Uterus (tissue), 3 donors: ENCODE measurements at regions not wholly inside any gene's neighbourhood (a gene's known extent, or its start where the extent isn't known, plus 50 kb on each side); places are given as distances from the start of the nearest gene placed in this dataset.

Source experiments
- DNase-seq, 2 donors: peaks; one replicate each; pipeline ENCODE4 v3.0.0-alpha.2; 2019 to 2020
- H3K27ac ChIP-seq, 2 donors: fragments of 200-600 bp; sonication (generic); 1 replicate in 1 of 2; 2 replicates in 1 of 2; pipeline ENCODE4 v1.5.1; 2016 to 2018
- H3K27me3 ChIP-seq, 2 donors: fragments of 200-600 bp; sonication (generic); one replicate each; pipeline ENCODE4 v1.5.1; 2018 to 2019; ENCODE audit warnings: control low read depth in 1 of 2
- H3K36me3 ChIP-seq, 2 donors: fragments of 200-600 bp; sonication (generic); one replicate each; pipeline ENCODE4 v1.5.1; 2019; ENCODE audit warnings: control low read depth in 1 of 2
- H3K4me1 ChIP-seq, 2 donors: fragments of 200-600 bp; sonication (generic); one replicate each; pipeline ENCODE4 v1.5.1; 2018 to 2019; ENCODE audit warnings: control low read depth in 1 of 2
- H3K4me3 ChIP-seq, 2 donors: fragments of 200-600 bp; sonication (generic); 1 replicate in 1 of 2; 2 replicates in 1 of 2; pipeline ENCODE4 v1.5.1; 2018 to 2019; ENCODE audit warnings: mild to moderate bottlenecking in 1 of 2
- H3K9me3 ChIP-seq, 2 donors: fragments of 200-600 bp; sonication (generic); one replicate each; pipeline ENCODE4 v1.5.1; 2019; ENCODE audit warnings: control low read depth in 1 of 2
- POLR2A ChIP-seq, 2 donors: fragments of 450-650 bp; IDR thresholded peaks; one replicate each; pipeline ENCODE4 v1.6.1; 2016; ENCODE audit warnings: antibody characterized with exemption in 2 of 2, mild to moderate bottlenecking in 1 of 2, moderate library complexity in 1 of 2
- intact Hi-C: fragments of 100-400 bp; cut with DNase I; formaldehyde crosslinking; loops from one replicate; pipeline ENCODE4 v1.15.1; 2023; ENCODE audit warnings: low total_unique reads
- TF ChIP-seq, protein P1 (sequence below), 4 experiments: fragments of 200-600 bp in 2 of 4; fragments of 450-650 bp in 2 of 4; sonication (generic) in 2 of 4; IDR thresholded peaks; one replicate each; pipeline ENCODE4 v1.5.1; 2016 to 2019; ENCODE audit warnings: antibody characterized with exemption in 4 of 4, mild to moderate bottlenecking in 2 of 4, moderate library complexity in 1 of 4
- donor health status: DM: yes; HTN: yes; CAD: no.

DNA sequence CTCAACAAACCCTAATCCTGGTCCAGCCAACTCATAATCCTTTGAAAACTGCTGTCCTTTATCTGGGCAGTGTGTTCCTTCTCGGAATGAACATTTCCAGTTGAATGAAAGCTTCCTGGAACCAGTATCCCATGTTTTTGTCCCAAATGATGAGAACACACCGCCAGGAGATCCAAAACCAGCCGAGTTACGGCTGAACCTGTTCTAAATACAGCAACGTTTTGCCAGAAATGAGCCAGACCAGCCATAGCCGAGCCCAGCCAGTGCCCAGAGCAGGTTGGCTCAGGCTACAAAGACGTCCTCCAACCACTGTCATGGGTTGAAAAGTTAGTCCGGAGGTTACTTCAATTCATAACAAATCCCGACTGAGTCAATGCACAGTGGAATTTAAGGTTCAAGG lies 67.6 kb upstream of the FOXF1 start:
- intact Hi-C loops, result no loop called here
- no peaks in the 10 kb centered on the region for H3K9me3 ChIP-seq
- no peaks in the 10 kb centered on the region for H3K27me3 ChIP-seq
- no peak for DNase-seq
- TF ChIP-seq, protein P1, sequence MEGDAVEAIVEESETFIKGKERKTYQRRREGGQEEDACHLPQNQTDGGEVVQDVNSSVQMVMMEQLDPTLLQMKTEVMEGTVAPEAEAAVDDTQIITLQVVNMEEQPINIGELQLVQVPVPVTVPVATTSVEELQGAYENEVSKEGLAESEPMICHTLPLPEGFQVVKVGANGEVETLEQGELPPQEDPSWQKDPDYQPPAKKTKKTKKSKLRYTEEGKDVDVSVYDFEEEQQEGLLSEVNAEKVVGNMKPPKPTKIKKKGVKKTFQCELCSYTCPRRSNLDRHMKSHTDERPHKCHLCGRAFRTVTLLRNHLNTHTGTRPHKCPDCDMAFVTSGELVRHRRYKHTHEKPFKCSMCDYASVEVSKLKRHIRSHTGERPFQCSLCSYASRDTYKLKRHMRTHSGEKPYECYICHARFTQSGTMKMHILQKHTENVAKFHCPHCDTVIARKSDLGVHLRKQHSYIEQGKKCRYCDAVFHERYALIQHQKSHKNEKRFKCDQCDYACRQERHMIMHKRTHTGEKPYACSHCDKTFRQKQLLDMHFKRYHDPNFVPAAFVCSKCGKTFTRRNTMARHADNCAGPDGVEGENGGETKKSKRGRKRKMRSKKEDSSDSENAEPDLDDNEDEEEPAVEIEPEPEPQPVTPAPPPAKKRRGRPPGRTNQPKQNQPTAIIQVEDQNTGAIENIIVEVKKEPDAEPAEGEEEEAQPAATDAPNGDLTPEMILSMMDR (IDR thresholded peaks at IDR 0.05), result no peak
- TF ChIP-seq POLR2A (IDR thresholded peaks at IDR 0.05), result no peak
- no peak overlapping the region for H3K4me3 ChIP-seq
- no peaks in the 10 kb centered on the region for H3K36me3 ChIP-seq
- H3K4me1 ChIP-seq, result no peaks in the 10 kb centered on the region
- no peak overlapping the region for H3K27ac ChIP-seq

DNA sequence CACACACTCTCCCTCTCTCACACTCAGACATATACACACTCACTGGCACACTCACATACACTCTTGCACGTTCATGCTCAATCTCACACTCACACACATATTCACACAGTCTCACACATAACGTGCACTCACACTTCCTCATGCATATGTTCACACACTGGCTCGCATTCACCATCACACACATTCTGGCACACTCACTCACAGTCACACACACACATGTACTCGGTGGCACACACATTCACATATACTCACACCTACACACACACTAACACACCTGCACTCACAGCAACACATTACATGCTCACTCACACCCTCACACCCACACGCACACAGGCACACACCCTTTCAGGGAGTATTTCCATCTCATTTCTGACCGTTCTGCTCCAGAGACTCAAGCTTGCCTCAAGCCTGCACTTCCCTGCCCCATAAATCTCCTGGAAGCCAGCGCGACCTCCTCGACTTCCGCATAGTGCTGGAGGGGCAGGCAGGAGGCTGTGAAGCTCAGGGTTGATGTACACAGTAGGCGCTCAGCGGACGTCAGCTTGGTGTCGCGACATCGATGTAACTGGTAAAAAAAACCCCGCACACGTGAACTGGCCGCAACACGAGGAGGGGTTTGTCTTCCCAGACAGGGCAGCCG lies 66.7 kb upstream of the FOXF1 start:
- no peak for DNase-seq
- no peak for TF ChIP-seq POLR2A (IDR thresholded peaks at IDR 0.05)
- TF ChIP-seq, protein P1 (IDR thresholded peaks at IDR 0.05), result no peak
- no peak overlapping the region for H3K27ac ChIP-seq
- H3K4me3 ChIP-seq, result no peak overlapping the region
- no peaks in the 10 kb centered on the region for H3K36me3 ChIP-seq
- no peaks in the 10 kb centered on the region for H3K27me3 ChIP-seq
- no peaks in the 10 kb centered on the region for H3K9me3 ChIP-seq
- intact Hi-C loops, result no loop called here
- H3K4me1 ChIP-seq, result no peaks in the 10 kb centered on the region

DNA sequence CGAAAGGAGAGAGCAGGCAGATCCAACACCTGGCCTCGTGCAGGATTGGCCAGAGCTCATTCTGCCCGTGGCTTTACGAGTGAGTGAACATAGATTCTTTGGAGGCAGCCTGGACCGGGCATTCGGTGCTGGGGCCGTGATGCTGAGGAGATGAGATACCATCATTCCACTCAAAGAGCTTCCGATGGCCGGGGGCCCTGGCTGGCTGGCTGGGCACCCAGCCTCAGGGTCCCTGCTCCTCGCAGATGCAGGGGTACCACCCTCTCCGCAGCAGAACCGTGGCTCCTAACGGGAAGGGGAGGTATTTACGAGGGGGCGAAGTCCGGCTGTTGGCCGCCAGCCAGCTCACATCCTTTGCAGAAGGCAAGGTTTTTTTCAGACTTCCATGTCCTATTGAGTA lies 66.1 kb upstream of the FOXF1 start:
- intact Hi-C loops, result no loop called here
- Histone ChIP-seq H3K4me3 (no peak overlapping the region), H3K9me3 (no peaks in the 10 kb centered on the region), H3K36me3 (no peaks in the 10 kb centered on the region), H3K4me1 (no peaks in the 10 kb centered on the region), H3K27ac (no peak overlapping the region), H3K27me3 (no peaks in the 10 kb centered on the region)
- no peak for TF ChIP-seq POLR2A (IDR thresholded peaks at IDR 0.05)
- TF ChIP-seq, protein P1 (IDR thresholded peaks at IDR 0.05), result no peak
- DNase-seq, result no peak

DNA sequence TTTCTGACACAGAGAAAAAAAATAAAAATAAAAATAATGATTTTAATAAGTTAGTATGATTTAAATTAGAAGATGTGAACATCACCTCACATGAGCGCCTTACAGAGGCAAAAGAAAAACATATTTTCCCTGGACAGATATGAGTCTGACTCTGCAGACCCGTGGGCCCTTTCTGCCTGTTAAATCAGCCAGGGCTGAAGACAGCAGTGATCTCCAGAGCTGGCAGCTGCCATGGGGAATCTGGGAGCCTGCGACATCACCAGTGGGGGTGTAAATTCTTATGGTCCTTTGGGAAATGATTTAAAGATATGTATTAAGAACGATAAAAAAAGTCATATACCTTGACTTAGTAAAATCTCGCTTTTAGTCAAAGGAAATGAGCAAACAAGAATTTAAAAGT lies 65.7 kb upstream of the FOXF1 start:
- Histone ChIP-seq H3K36me3 (no peaks in the 10 kb centered on the region), H3K4me1 (no peaks in the 10 kb centered on the region), H3K9me3 (no peaks in the 10 kb centered on the region), H3K27ac (no peak overlapping the region), H3K4me3 (no peak overlapping the region), H3K27me3 (no peaks in the 10 kb centered on the region)
- TF ChIP-seq, protein P1 (IDR thresholded peaks at IDR 0.05), result no peak
- TF ChIP-seq POLR2A (IDR thresholded peaks at IDR 0.05), result no peak
- DNase-seq, result no peak
- intact Hi-C loops, result no loop called here

DNA sequence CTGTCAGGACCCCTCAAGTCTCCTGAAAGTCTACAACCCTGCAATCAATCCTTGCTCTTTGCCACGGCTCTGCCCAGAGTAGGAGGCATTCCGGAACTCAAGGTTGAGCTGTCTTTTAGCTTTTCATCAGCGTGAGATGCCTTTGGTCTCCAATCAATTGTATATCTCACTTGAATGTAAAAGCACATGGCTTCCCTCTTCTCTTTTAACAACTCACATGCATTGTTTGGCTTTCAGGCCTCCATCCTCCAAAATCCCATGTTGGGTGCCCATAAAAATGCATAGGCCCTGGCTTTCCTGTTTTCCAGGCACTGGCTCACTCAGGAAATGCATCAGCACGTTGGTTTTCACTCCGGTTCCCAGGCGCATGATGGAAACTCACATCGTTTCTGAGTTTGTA lies 64.0 kb upstream of the FOXF1 start:
- no peaks in the 10 kb centered on the region for H3K36me3 ChIP-seq
- intact Hi-C loops, result no loop called here
- H3K27ac ChIP-seq, result no peak overlapping the region
- no peak overlapping the region for H3K4me3 ChIP-seq
- DNase-seq, result no peak
- TF ChIP-seq, protein P1 (IDR thresholded peaks at IDR 0.05), result no peak
- no peak for TF ChIP-seq POLR2A (IDR thresholded peaks at IDR 0.05)
- no peaks in the 10 kb centered on the region for H3K27me3 ChIP-seq
- no peaks in the 10 kb centered on the region for H3K4me1 ChIP-seq
- H3K9me3 ChIP-seq, result no peaks in the 10 kb centered on the region
